SK-N-SH (cell line): ENCODE measurements at regions not wholly inside any gene's neighbourhood (a gene's known extent, or its start where the extent isn't known, plus 50 kb on each side); places are given as distances from the start of the nearest gene placed in this dataset.

Experiments
- CTCF ChIA-PET: fragments of 300-600, 350-600 bp; formaldehyde crosslinking; extraction: SDS; loops from one replicate; lab custom pipeline; 2021; lab: Yijun Ruan, JAX
- POLR2A ChIA-PET: fragments of 350-600 bp; sonication (Branson Sonifier 250); formaldehyde crosslinking; extraction: SDS; loops from one replicate; lab custom pipeline; 2020; ENCODE audit warnings: antibody characterized with exemption, inconsistent platforms; lab: Yijun Ruan, JAX
- DNase-seq: peaks from one replicate; pipeline ENCODE4 v3.0.0; 2012
- H2AFZ ChIP-seq: fragments of 200-600 bp; sonication (generic); 2 replicates; pipeline ENCODE4 v1.8.1; 2016; ENCODE audit warnings: antibody characterized with exemption, mild to moderate bottlenecking, low read depth
- H3F3A ChIP-seq: fragments of 200-600 bp; sonication (generic); replicated peaks from 2 replicates; pipeline ENCODE3; 2016; ENCODE audit warnings: antibody characterized with exemption, mild to moderate bottlenecking; ENCODE audit not compliant: insufficient read depth
- H3K27ac ChIP-seq, 2 experiments: fragments of 200-500 bp in 1 of 2; fragments of 200-600 bp in 1 of 2; sonication (Bioruptor generic) in 1 of 2; sonication (generic), shearing (Covaris generic) in 1 of 2; 2 replicates each; pipeline versions ENCODE4 v1.5.1 to v1.6.1; 2014 to 2016; ENCODE audit warnings: low read depth in 2 of 2, inconsistent platforms in 1 of 2, low read length in 1 of 2, mild to moderate bottlenecking in 1 of 2, mixed read lengths in 1 of 2
- H3K27me3 ChIP-seq: fragments of 200-600 bp; sonication (generic), shearing (Covaris generic); 2 replicates; pipeline ENCODE4 v1.6.1; 2016; ENCODE audit warnings: mixed run types; ENCODE audit not compliant: insufficient read depth
- H3K36me3 ChIP-seq, 2 experiments: fragments of 200-500 bp in 1 of 2; fragments of 200-600 bp in 1 of 2; sonication (Bioruptor generic) in 1 of 2; sonication (generic) in 1 of 2; replicated peaks in 1 of 2; 2 replicates each; pipeline versions ENCODE3 to v1.5.1; 2014 to 2016; ENCODE audit warnings: low read length in 1 of 2, mild to moderate bottlenecking in 1 of 2; ENCODE audit not compliant: insufficient read depth in 2 of 2, control insufficient read depth in 1 of 2
- H3K4me1 ChIP-seq, 2 experiments: fragments of 200-500 bp in 1 of 2; fragments of 200-600 bp in 1 of 2; sonication (Bioruptor generic) in 1 of 2; sonication (generic), shearing (Covaris generic) in 1 of 2; 2 replicates each; pipeline versions ENCODE4 v1.5.1 to v1.6.1; 2014 to 2016; ENCODE audit warnings: low read depth in 1 of 2, low read length in 1 of 2, mixed run types in 1 of 2; ENCODE audit not compliant: insufficient read depth in 2 of 2, control insufficient read depth in 1 of 2
- H3K4me2 ChIP-seq: fragments of 200-600 bp; sonication (generic), shearing (Covaris generic); 2 replicates; pipeline ENCODE4 v1.6.1; 2017; ENCODE audit warnings: mixed run types
- H3K4me3 ChIP-seq, 2 experiments: fragments of 200-500 bp in 1 of 2; fragments of 200-600 bp in 1 of 2; sonication (Bioruptor generic) in 1 of 2; sonication (generic), shearing (Covaris generic) in 1 of 2; 2 replicates each; pipeline versions ENCODE4 v1.5.1 to v1.8.1; 2014 to 2016; ENCODE audit warnings: low read depth in 2 of 2, inconsistent platforms in 1 of 2, low read length in 1 of 2, mild to moderate bottlenecking in 1 of 2, mixed read lengths in 1 of 2, moderate library complexity in 1 of 2
- H3K79me2 ChIP-seq: fragments of 200-600 bp; sonication (generic); 2 replicates; pipeline ENCODE4 v1.8.1; 2017; ENCODE audit warnings: mild to moderate bottlenecking; ENCODE audit not compliant: insufficient read depth
- H3K9ac ChIP-seq: fragments of 200-600 bp; sonication (generic); 2 replicates; pipeline ENCODE4 v1.6.1; 2017; ENCODE audit warnings: mixed run types
- H3K9me2 ChIP-seq: fragments of 200-600 bp; sonication (generic); 2 replicates; pipeline ENCODE4 v1.6.1; 2017; ENCODE audit warnings: mixed run types
- H3K9me3 ChIP-seq: fragments of 200-600 bp; sonication (generic); 2 replicates; pipeline ENCODE4 v1.6.1; 2017; ENCODE audit warnings: mixed run types, mild to moderate bottlenecking, moderate library complexity
- H4K20me1 ChIP-seq: fragments of 200-600 bp; sonication (generic); 2 replicates; pipeline ENCODE4 v1.6.1; 2017; ENCODE audit warnings: mild to moderate bottlenecking, mixed run types; ENCODE audit not compliant: insufficient read depth
- ELF1 ChIP-seq: IDR thresholded peaks from 2 replicates; pipeline ENCODE4 v1.4.0; 2012
- EP300 ChIP-seq, 2 experiments: IDR thresholded peaks; 2 replicates each; pipeline versions ENCODE4 v1.4.0 to v1.6.1; 2012; ENCODE audit warnings: borderline replicate concordance in 1 of 2, low read depth in 1 of 2, low read length in 1 of 2
- EZH2phosphoT487 ChIP-seq: fragments of 200-600 bp; sonication (generic); IDR thresholded peaks from 2 replicates; pipeline ENCODE4 v1.6.1; 2017; ENCODE audit warnings: low read depth, mixed run types, mild to moderate bottlenecking, antibody characterized with exemption, moderate library complexity, borderline replicate concordance
- FOSL2 ChIP-seq: IDR thresholded peaks from 2 replicates; pipeline ENCODE4 v1.4.0; 2012; ENCODE audit warnings: low read depth, mild to moderate bottlenecking, moderate library complexity, borderline replicate concordance
- FOXM1 ChIP-seq: IDR thresholded peaks from 2 replicates; pipeline ENCODE4 v1.4.0; 2012; ENCODE audit warnings: low read depth, mild to moderate bottlenecking
- GABPA ChIP-seq: IDR thresholded peaks from 2 replicates; pipeline ENCODE4 v1.4.0; 2012; ENCODE audit warnings: low read depth, mild to moderate bottlenecking
- JUND ChIP-seq: IDR thresholded peaks from 2 replicates; pipeline ENCODE4 v1.4.0; 2012
- MAX ChIP-seq: IDR thresholded peaks from 2 replicates; pipeline ENCODE4 v1.4.0; 2012; ENCODE audit warnings: low read depth
- MXI1 ChIP-seq: IDR thresholded peaks from 2 replicates; pipeline ENCODE4 v1.6.1; 2012; ENCODE audit warnings: mild to moderate bottlenecking, low read depth, low read length, improper control_type of control experiment
- NFIC ChIP-seq: IDR thresholded peaks from 2 replicates; pipeline ENCODE4 v1.4.0; 2012; ENCODE audit warnings: borderline replicate concordance
- NRF1 ChIP-seq: IDR thresholded peaks from 2 replicates; pipeline ENCODE4 v1.6.1; 2012; ENCODE audit warnings: low read depth, mild to moderate bottlenecking, low read length
- POLR2AphosphoS5 ChIP-seq: IDR thresholded peaks from 2 replicates; pipeline ENCODE4 v1.6.1; 2012; ENCODE audit warnings: low read depth, low read length
- RAD21 ChIP-seq: IDR thresholded peaks from 2 replicates; pipeline ENCODE4 v1.6.1; 2012; ENCODE audit warnings: mild to moderate bottlenecking, low read length
- REST ChIP-seq: IDR thresholded peaks from 2 replicates; pipeline ENCODE4 v1.6.1; 2012; ENCODE audit warnings: mild to moderate bottlenecking, low read depth, low read length, moderate library complexity
- RFX5 ChIP-seq: IDR thresholded peaks from 2 replicates; pipeline ENCODE4 v1.6.1; 2012; ENCODE audit warnings: mild to moderate bottlenecking, improper control_type of control experiment, low read length
- RXRA ChIP-seq: IDR thresholded peaks from 2 replicates; pipeline ENCODE4 v1.4.0; 2012; ENCODE audit warnings: low read depth, mild to moderate bottlenecking, borderline replicate concordance
- SIN3A ChIP-seq: IDR thresholded peaks from 2 replicates; pipeline ENCODE4 v1.6.1; 2012; ENCODE audit warnings: low read depth, mild to moderate bottlenecking, low read length, moderate library complexity, borderline replicate concordance
- TAF1 ChIP-seq: IDR thresholded peaks from 2 replicates; pipeline ENCODE4 v1.6.1; 2012; ENCODE audit warnings: low read depth, mild to moderate bottlenecking, low read length, moderate library complexity, borderline replicate concordance
- TEAD4 ChIP-seq: IDR thresholded peaks from 2 replicates; pipeline ENCODE4 v1.4.0; 2012; ENCODE audit warnings: mild to moderate bottlenecking, borderline replicate concordance; ENCODE audit not compliant: insufficient read depth
- YY1 ChIP-seq: IDR thresholded peaks from 2 replicates; pipeline ENCODE4 v1.4.0; 2012; ENCODE audit warnings: low read depth, mild to moderate bottlenecking
- ZBTB33 ChIP-seq: IDR thresholded peaks from 2 replicates; pipeline ENCODE4 v1.4.0; 2012; ENCODE audit warnings: low read depth, borderline replicate concordance
- WGBS: methylation state at CpG from one replicate; pipeline ENCODE4 v1.1.6; 2017; ENCODE audit warnings: low lambda C conversion rate; 5-methylcytosine and 5-hydroxymethylcytosine counted together
- TF ChIP-seq, protein P1 (sequence below): IDR thresholded peaks from 2 replicates; pipeline ENCODE4 v1.4.0; 2012; ENCODE audit warnings: low read depth, borderline replicate concordance
- TF ChIP-seq, protein P2 (sequence below): fragments of 150-350 bp; IDR thresholded peaks from 2 replicates; pipeline ENCODE4 v1.6.1; 2017; ENCODE audit warnings: antibody characterized with exemption, low read length, low read depth, borderline replicate concordance

DNA sequence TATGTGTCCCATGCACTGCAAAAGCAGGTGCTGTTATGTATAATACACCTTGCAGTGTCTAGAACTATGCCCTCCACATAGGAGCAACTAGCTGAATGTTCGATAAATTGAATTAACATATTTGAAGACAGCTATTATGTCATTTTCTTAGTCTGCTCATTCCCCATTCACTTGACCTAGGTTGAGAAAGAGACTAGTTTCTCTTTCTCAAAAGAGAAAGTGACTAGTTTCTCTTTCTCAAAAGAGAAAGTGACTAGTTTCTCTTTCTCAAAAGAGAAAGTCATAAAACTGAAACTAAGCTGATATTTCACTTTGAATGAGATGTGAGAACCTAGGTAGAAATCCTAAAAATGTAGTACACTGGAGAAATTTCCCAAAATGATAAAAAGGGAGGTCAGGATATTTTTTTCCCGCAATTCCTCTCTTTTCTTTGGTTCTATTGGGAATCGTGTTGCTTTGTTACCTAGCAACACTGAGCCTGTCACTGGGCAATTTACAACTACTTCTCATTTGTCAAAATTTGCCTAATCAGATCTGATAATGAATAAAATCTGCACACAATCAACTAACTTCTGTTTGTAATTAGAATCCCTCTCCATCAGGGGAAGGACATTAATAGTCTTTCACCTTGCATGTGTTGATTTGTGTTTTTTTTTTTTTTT is 132.0 kb upstream of the GRIA1 start:
- no peak overlapping the region for H3K4me2 ChIP-seq
- H3K27me3 ChIP-seq, result no peaks in the 10 kb centered on the region
- TF ChIP-seq TEAD4 (no peak), ELF1 (no peak), RAD21 (no peak), POLR2AphosphoS5 (no peak), FOXM1 (no peak), SIN3A (no peak), REST (no peak), ZBTB33 (no peak), NRF1 (no peak), TAF1 (no peak), FOSL2 (no peak), RXRA (no peak), GABPA (no peak)
- H3K9ac ChIP-seq, result no peak overlapping the region
- WGBS, result 10% methylated on average over 3 of the region's 3 CpGs
- ChIA-PET CTCF (interaction anchor here (1.0 to 1.1 kb wide), 2 partner anchors 14 to 90 kb away, joined by 4 read pairs; no protein-coding TSS in a partner anchor), POLR2A (no interaction called here)
- H3K4me1 ChIP-seq, result no peaks in the 10 kb centered on the region
- no peak overlapping the region for H3K27ac ChIP-seq
- no peaks in the 10 kb centered on the region for H3F3A ChIP-seq
- no peaks in the 10 kb centered on the region for H3K36me3 ChIP-seq
- H3K4me3 ChIP-seq, result no peak overlapping the region; a peak in 1 of 4 replicates
- H3K9me3 ChIP-seq, result no peaks in the 10 kb centered on the region
- no peaks in the 10 kb centered on the region for H4K20me1 ChIP-seq
- H3K9me2 ChIP-seq, result no peaks in the 10 kb centered on the region
- H3K79me2 ChIP-seq, result no peaks in the 10 kb centered on the region
- DNase-seq, result no peak
- no peak overlapping the region for H2AFZ ChIP-seq

DNA sequence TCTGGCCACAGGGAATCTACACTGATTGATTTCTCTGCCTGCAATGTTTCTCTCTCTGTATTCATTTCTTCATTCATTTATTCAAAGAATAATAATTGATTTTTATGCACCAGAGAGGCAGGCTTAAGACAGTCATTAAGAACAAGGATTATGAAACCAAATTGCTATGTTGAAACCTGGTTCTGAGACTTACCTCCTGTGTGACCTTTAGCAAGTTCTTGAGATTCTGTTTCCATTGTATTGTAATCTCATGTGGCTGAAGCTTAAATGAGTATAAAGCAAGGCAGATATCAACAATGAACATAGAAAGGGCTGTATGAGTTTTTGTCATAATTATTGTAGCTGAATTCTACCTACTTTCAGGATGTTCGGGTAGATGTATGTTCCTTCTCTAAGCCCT is 129.6 kb upstream of the GRIA1 start:
- H3K27me3 ChIP-seq, result no peaks in the 10 kb centered on the region
- H3K9ac ChIP-seq, result no peak overlapping the region
- POLR2A ChIA-PET, result no interaction called here
- H3K9me3 ChIP-seq, result no peaks in the 10 kb centered on the region
- no peak overlapping the region for H3K4me2 ChIP-seq
- CTCF ChIA-PET, result no interaction called here
- H3F3A ChIP-seq, result no peaks in the 10 kb centered on the region
- H4K20me1 ChIP-seq, result no peaks in the 10 kb centered on the region
- no peak overlapping the region for H2AFZ ChIP-seq
- no peak overlapping the region for H3K27ac ChIP-seq
- WGBS, result 43% methylated on average over 1 of the region's 1 CpG
- no peaks in the 10 kb centered on the region for H3K4me1 ChIP-seq
- no peaks in the 10 kb centered on the region for H3K36me3 ChIP-seq
- no peaks in the 10 kb centered on the region for H3K9me2 ChIP-seq
- H3K4me3 ChIP-seq, result no peak overlapping the region
- no peak for DNase-seq
- H3K79me2 ChIP-seq, result no peaks in the 10 kb centered on the region
- TF ChIP-seq, protein P1, sequence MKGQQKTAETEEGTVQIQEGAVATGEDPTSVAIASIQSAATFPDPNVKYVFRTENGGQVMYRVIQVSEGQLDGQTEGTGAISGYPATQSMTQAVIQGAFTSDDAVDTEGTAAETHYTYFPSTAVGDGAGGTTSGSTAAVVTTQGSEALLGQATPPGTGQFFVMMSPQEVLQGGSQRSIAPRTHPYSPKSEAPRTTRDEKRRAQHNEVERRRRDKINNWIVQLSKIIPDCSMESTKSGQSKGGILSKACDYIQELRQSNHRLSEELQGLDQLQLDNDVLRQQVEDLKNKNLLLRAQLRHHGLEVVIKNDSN, result no peak
- TF ChIP-seq MAX (no peak), ELF1 (no peak), NFIC (no peak), YY1 (no peak), FOSL2 (no peak), RFX5 (no peak), JUND (no peak), EZH2phosphoT487 (no peak), MXI1 (no peak), EP300 (IDR thresholded peaks at IDR 0.05; ENCODE audit: borderline replicate concordance in 1 of 2, low read depth in 1 of 2, low read length in 1 of 2) (no peak)
- TF ChIP-seq, protein P2, sequence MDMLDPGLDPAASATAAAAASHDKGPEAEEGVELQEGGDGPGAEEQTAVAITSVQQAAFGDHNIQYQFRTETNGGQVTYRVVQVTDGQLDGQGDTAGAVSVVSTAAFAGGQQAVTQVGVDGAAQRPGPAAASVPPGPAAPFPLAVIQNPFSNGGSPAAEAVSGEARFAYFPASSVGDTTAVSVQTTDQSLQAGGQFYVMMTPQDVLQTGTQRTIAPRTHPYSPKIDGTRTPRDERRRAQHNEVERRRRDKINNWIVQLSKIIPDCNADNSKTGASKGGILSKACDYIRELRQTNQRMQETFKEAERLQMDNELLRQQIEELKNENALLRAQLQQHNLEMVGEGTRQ, result no peak
